Progenitor cell of endocrine pancreas (in vitro differentiated cells): ENCODE measurements at regions not wholly inside any gene's neighbourhood (a gene's known extent, or its start where the extent isn't known, plus 50 kb on each side); places are given as distances from the start of the nearest gene placed in this dataset.

Source experiments
- DNase-seq: peaks from one replicate; pipeline ENCODE4 v3.0.0; 2021; ENCODE audit warnings: low spot score; ENCODE audit not compliant: unreplicated experiment
- H3K27ac Mint-ChIP-seq: 2 replicates; pipeline ENCODE4 v1.8.0; 2021; ENCODE audit warnings: mild to moderate bottlenecking, moderate library complexity, mixed read lengths
- H3K27me3 Mint-ChIP-seq: 2 replicates; pipeline ENCODE4 v1.8.0; 2021; ENCODE audit warnings: mixed read lengths
- H3K36me3 Mint-ChIP-seq: 2 replicates; pipeline ENCODE4 v1.8.0; 2022; ENCODE audit warnings: mixed read lengths; ENCODE audit not compliant: insufficient read depth
- H3K4me1 Mint-ChIP-seq: 2 replicates; pipeline ENCODE4 v1.8.0; 2021; ENCODE audit warnings: low read depth, mixed read lengths
- H3K4me3 Mint-ChIP-seq: 2 replicates; pipeline ENCODE4 v1.8.0; 2021; ENCODE audit warnings: low read depth, mild to moderate bottlenecking, moderate library complexity, mixed read lengths
- H3K9me3 Mint-ChIP-seq: 2 replicates; pipeline ENCODE4 v1.8.0; 2021; ENCODE audit warnings: low read depth, mixed read lengths
- TF ChIP-seq, protein P1 (sequence below): fragments of 200-600 bp; sonication (generic); IDR thresholded peaks from one replicate; pipeline ENCODE4 v1.5.0; 2021; ENCODE audit warnings: antibody characterized with exemption, mild to moderate bottlenecking; ENCODE audit not compliant: unreplicated experiment

DNA sequence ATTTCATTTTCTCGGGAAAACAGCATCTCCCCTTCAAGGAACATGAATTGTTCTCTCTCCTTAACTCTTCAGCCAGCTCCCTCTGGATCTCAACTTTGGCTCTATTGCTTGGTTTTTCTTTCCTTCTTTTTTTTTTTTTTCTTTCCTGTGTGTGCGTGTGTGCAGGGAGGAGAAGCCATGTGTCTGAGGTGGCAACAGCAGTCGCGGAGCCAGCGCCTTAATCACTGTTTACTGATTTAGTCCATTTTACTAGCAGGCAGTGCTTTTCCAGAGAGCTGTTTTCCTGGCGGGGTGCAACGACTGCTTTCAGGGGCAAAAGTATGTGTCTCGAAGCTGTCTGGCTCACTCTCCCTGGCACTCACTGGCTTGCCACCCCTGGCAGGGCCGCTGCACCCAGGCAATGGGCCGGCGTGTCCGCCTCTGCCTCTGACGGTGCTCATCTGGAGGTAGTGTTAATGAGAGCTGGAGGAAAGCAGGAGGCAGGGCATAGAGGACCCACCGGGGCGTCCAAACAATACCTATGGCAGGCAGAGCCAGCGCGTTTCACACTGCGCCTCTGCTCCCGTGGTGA, 835.4 kb upstream of the NR2F2 start:
- TF ChIP-seq, protein P1, sequence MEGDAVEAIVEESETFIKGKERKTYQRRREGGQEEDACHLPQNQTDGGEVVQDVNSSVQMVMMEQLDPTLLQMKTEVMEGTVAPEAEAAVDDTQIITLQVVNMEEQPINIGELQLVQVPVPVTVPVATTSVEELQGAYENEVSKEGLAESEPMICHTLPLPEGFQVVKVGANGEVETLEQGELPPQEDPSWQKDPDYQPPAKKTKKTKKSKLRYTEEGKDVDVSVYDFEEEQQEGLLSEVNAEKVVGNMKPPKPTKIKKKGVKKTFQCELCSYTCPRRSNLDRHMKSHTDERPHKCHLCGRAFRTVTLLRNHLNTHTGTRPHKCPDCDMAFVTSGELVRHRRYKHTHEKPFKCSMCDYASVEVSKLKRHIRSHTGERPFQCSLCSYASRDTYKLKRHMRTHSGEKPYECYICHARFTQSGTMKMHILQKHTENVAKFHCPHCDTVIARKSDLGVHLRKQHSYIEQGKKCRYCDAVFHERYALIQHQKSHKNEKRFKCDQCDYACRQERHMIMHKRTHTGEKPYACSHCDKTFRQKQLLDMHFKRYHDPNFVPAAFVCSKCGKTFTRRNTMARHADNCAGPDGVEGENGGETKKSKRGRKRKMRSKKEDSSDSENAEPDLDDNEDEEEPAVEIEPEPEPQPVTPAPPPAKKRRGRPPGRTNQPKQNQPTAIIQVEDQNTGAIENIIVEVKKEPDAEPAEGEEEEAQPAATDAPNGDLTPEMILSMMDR: no peak
- Mint-ChIP-seq H3K27ac (no peak overlapping the region), H3K27me3 (no peaks in the 10 kb centered on the region), H3K36me3 (no peaks in the 10 kb centered on the region), H3K4me1 (peaks cover 20% of the 10 kb centered on the region), H3K4me3 (peak overlapping the region; percentile 18), H3K9me3 (no peaks in the 10 kb centered on the region)
- no peak for DNase-seq

DNA sequence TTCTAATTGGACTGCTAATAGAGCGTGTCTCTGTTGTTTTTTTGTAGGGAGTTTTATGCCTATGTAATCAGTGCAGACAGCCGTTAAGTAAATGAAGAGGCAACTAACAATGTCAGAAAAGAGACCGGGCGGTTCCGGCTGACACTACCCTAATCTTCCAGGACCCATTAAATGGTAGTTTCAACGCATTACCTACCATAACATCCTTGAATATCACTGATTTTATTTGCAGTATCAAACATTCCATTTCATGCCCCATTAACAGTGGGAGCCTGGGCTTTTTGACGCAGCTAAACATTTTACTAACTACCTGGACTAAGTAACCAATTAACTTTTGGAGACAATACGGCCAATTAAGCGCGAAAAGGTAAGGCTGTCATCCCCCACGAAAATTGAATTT, 832.9 kb upstream of the NR2F2 start:
- H3K9me3 Mint-ChIP-seq: no peaks in the 10 kb centered on the region
- TF ChIP-seq, protein P1: no peak
- H3K4me3 Mint-ChIP-seq: no peak overlapping the region
- no peaks in the 10 kb centered on the region for H3K36me3 Mint-ChIP-seq
- no peak for DNase-seq
- no peak overlapping the region for H3K27ac Mint-ChIP-seq
- no peaks in the 10 kb centered on the region for H3K27me3 Mint-ChIP-seq
- peaks cover 20% of the 10 kb centered on the region for H3K4me1 Mint-ChIP-seq

DNA sequence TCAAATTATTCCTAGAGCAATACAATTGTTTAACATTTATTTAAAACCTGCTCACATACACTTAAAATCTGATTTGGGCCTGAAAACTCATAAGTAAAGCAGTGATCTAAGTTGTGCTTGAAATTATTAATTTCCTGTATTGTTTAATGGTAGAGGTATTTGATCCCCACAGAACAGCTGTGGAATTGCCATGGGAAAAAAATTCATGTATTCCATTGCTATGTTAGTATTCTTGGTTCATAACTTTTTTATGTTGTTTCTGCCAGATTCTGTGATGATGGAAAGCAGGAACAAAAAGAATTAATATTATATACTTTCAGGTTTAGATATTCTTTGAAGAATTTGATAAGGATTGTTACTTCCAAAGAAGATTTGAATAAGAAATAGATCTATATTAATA, 831.5 kb upstream of the NR2F2 start:
- no peaks in the 10 kb centered on the region for H3K36me3 Mint-ChIP-seq
- H3K27ac Mint-ChIP-seq: no peak overlapping the region
- TF ChIP-seq, protein P1: no peak
- H3K9me3 Mint-ChIP-seq: no peaks in the 10 kb centered on the region
- H3K27me3 Mint-ChIP-seq: no peaks in the 10 kb centered on the region
- DNase-seq: no peak
- no peak overlapping the region for H3K4me3 Mint-ChIP-seq
- peaks cover 16% of the 10 kb centered on the region for H3K4me1 Mint-ChIP-seq

DNA sequence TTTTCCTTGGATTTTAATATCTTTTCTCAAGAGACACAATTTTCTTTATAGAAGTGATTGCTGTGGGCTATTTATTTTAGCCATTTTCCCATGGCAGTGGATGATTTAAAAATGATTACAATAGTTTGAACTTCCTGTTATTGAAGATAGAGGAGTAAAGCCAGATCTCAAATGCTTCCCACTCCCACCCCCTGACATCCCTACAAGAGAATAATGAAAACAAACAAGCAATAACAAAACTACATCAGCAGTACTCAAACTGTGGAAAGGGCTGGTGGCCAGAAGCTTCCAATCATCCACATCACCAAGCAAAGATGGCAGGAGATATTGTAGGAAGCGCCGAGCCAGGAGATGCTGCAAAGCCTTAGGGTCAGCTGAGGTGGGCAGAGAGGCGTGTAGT, 831.1 kb upstream of the NR2F2 start:
- Mint-ChIP-seq H3K36me3 (no peaks in the 10 kb centered on the region), H3K27me3 (no peaks in the 10 kb centered on the region), H3K4me3 (no peak overlapping the region), H3K27ac (no peak overlapping the region), H3K4me1 (peaks cover 16% of the 10 kb centered on the region), H3K9me3 (no peaks in the 10 kb centered on the region)
- no peak for DNase-seq
- TF ChIP-seq, protein P1: no peak

DNA sequence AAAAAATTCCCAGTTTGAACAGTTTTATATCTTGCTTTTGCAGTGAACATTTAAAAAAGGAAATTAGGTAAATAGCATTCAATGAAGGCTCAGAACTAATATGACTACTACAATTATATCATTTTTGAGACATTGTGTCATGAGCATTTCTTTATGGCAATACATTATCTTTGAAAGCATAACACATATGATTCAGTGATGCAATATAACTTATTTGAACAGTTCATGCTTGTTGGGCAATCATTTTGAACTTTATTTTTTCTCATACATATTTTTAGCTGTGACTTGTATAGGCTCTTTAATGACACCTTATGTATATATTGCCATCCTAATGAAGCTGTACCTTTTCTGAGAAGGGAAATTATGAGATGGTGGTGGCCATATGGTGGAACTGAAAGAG, 828.6 kb upstream of the NR2F2 start:
- H3K9me3 Mint-ChIP-seq: peaks cover 3% of the 10 kb centered on the region
- TF ChIP-seq, protein P1: no peak

More for the DNA sequence above, 828.6 kb upstream of the NR2F2 start:
- Mint-ChIP-seq H3K4me1 (peaks cover 10% of the 10 kb centered on the region), H3K36me3 (no peaks in the 10 kb centered on the region), H3K27me3 (peaks cover 4% of the 10 kb centered on the region), H3K4me3 (no peak overlapping the region), H3K27ac (no peak overlapping the region)
- no peak for DNase-seq
